DND-41 (cell line): ENCODE measurements at regions not wholly inside any gene's neighbourhood (a gene's known extent, or its start where the extent isn't known, plus 50 kb on each side); places are given as distances from the start of the nearest gene placed in this dataset.
A peak's percentile ranks its signal among the peaks of the same experiment; 100 is the strongest.

ENCODE experiments used
- ATAC-seq: fragments of 200-7000 bp; cut with Tn5 transposase; 3 replicates; pipeline ENCODE4 v1.9.1; 2021; ENCODE audit warnings: low read depth; ENCODE audit not compliant: insufficient read depth
- DNase-seq: peaks from one replicate; pipeline ENCODE4 v3.0.0-alpha.2; 2020
- H2AFZ ChIP-seq: 2 replicates; pipeline ENCODE4 v1.6.0; 2012; ENCODE audit warnings: low read depth, low read length
- H3K27ac ChIP-seq: 2 replicates; pipeline ENCODE4 v1.5.1; 2012; ENCODE audit warnings: low read length, inconsistent platforms
- H3K27me3 ChIP-seq: fragments of 200-600 bp; sonication (generic); 2 replicates; pipeline ENCODE4 v1.6.0; 2012; ENCODE audit warnings: low read length, mild to moderate bottlenecking, inconsistent platforms; ENCODE audit not compliant: insufficient read depth, poor library complexity
- H3K36me3 ChIP-seq: 2 replicates; pipeline ENCODE4 v1.5.1; 2012; ENCODE audit warnings: low read length, inconsistent platforms; ENCODE audit not compliant: insufficient read depth
- H3K4me1 ChIP-seq: 2 replicates; pipeline ENCODE4 v1.5.1; 2012; ENCODE audit warnings: mild to moderate bottlenecking, low read length; ENCODE audit not compliant: insufficient read depth
- H3K4me2 ChIP-seq: 2 replicates; pipeline ENCODE4 v1.6.0; 2012; ENCODE audit warnings: mild to moderate bottlenecking, moderate library complexity, low read length, inconsistent platforms; ENCODE audit not compliant: insufficient read depth
- H3K4me3 ChIP-seq, 2 experiments: fragments of 200-600 bp in 1 of 2; shearing (Covaris generic) in 1 of 2; 2 replicates each; pipeline ENCODE4 v1.5.1; 2012 to 2016; ENCODE audit warnings: inconsistent platforms in 2 of 2, low read length in 2 of 2, mild to moderate bottlenecking in 2 of 2, low read depth in 1 of 2, moderate library complexity in 1 of 2
- H3K79me2 ChIP-seq: 2 replicates; pipeline ENCODE4 v1.6.0; 2012; ENCODE audit warnings: low read length, inconsistent platforms; ENCODE audit not compliant: insufficient read depth
- H3K9ac ChIP-seq: 2 replicates; pipeline ENCODE4 v1.6.0; 2012; ENCODE audit warnings: low read depth, mild to moderate bottlenecking, inconsistent platforms, low read length, moderate library complexity
- H3K9me3 ChIP-seq: 2 replicates; pipeline ENCODE4 v1.5.1; 2012; ENCODE audit warnings: low read length, moderate library complexity, mild to moderate bottlenecking, inconsistent platforms; ENCODE audit not compliant: insufficient read depth, severe bottlenecking
- H4K20me1 ChIP-seq: 2 replicates; pipeline ENCODE4 v1.6.0; 2012; ENCODE audit warnings: low read length; ENCODE audit not compliant: insufficient read depth
- CTCF ChIP-seq: IDR thresholded peaks from 2 replicates; pipeline ENCODE4 v1.5.1; 2012; ENCODE audit warnings: borderline replicate concordance, low read length, moderate library complexity, mild to moderate bottlenecking; ENCODE audit not compliant: poor library complexity, severe bottlenecking; ENCODE audit errors: extremely low read depth
- EZH2 ChIP-seq: IDR thresholded peaks from 3 replicates; pipeline ENCODE4 v1.6.1; 2012; ENCODE audit warnings: borderline replicate concordance, low read depth, mild to moderate bottlenecking, moderate library complexity, low read length, inconsistent platforms; ENCODE audit not compliant: severe bottlenecking

DNA sequence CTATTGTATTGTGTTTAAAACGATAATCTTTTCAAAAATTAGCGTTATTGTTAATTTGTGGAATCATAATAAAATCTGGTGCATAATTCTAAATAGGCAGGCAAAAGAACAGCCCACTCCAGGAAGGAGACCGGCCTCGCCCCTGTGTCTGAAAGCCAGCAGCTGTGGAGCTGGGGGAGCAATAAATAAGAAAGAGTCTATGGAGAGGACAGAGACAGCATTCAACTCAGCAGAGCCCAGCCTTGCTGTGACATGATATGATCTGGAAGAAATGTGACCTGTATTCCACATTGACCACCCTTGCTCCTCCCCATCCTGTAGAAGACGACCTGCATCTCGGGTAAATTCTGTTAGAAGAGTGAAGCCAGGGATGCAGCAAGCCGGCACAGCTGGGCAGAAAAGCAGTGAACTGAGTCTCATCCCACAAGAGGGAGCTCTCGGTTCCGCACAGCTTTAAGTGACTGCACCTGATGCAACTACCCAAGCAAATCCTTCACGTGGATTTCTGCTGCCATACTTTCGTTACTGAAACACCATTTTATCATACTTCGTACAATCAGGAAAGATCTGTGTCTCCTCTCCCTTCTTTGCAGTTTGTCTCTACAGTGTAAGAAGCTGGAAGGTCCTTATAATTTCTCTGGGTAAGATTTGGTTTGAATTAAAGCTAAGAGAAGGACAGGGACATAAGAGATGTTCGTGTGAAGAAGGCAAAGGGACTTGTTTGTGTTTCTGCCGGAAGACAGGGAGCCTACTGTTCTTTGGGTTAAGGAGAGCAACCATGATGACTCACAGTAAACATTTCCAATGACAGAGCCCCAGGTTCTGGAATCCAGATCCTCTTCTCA lies 427.1 kb downstream of the GPAM start:
- no peaks in the 10 kb centered on the region for H3K79me2 ChIP-seq
- H3K4me1 ChIP-seq: no peaks in the 10 kb centered on the region
- H3K4me3 ChIP-seq: no peak overlapping the region
- no peaks in the 10 kb centered on the region for H3K9me3 ChIP-seq
- no peaks in the 10 kb centered on the region for H4K20me1 ChIP-seq
- ATAC-seq (no peak), DNase-seq (no peak)
- H3K27me3 ChIP-seq: no peaks in the 10 kb centered on the region
- H3K36me3 ChIP-seq: no peaks in the 10 kb centered on the region
- TF ChIP-seq CTCF (peak; percentile 44), EZH2 (no peak)
- no peak overlapping the region for H2AFZ ChIP-seq
- no peak overlapping the region for H3K27ac ChIP-seq
- no peak overlapping the region for H3K9ac ChIP-seq
- H3K4me2 ChIP-seq: no peak overlapping the region

GRCh38 chr10:111758593-111758992 lies 425.0 kb downstream of the GPAM start:
- no peak for ATAC-seq
- no peak overlapping the region for H2AFZ ChIP-seq
- H3K9ac ChIP-seq: no peak overlapping the region
- no peak for DNase-seq
- no peaks in the 10 kb centered on the region for H4K20me1 ChIP-seq
- no peaks in the 10 kb centered on the region for H3K36me3 ChIP-seq
- H3K9me3 ChIP-seq: no peaks in the 10 kb centered on the region
- no peaks in the 10 kb centered on the region for H3K27me3 ChIP-seq
- H3K4me3 ChIP-seq: no peak overlapping the region
- H3K4me2 ChIP-seq: no peak overlapping the region
- TF ChIP-seq CTCF (no peak), EZH2 (no peak)
- no peaks in the 10 kb centered on the region for H3K79me2 ChIP-seq
- H3K27ac ChIP-seq: no peak overlapping the region
- H3K4me1 ChIP-seq: no peaks in the 10 kb centered on the region

DNA sequence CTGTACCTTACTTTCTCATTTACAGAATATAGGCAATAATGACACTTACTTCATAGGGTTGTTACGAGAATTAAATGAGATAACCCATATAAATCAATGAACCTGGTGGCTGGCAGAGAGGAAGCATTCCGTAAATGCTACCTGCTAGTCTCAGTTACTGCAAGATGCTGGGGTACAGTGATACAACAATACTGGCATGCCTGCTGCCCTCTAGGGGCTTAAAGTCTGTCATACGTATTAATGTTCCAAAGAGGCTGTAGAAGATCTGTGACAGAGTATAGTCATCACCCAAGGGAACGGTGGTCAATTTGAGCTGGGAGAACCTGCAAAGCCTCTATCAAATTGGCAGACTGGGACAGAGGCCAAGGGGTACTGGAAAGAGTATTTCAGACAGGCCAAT lies 421.5 kb downstream of the GPAM start:
- no peaks in the 10 kb centered on the region for H3K79me2 ChIP-seq

More for the DNA sequence above, 421.5 kb downstream of the GPAM start:
- Histone ChIP-seq H3K27ac (no peak overlapping the region), H3K27me3 (peaks cover under 1% of the 10 kb centered on the region), H3K4me1 (no peaks in the 10 kb centered on the region), H3K4me3 (no peak overlapping the region), H2AFZ (no peak overlapping the region), H3K9me3 (no peaks in the 10 kb centered on the region), H3K36me3 (no peaks in the 10 kb centered on the region), H4K20me1 (no peaks in the 10 kb centered on the region), H3K9ac (no peak overlapping the region), H3K4me2 (no peak overlapping the region)
- TF ChIP-seq CTCF (no peak), EZH2 (no peak)
- no peak for ATAC-seq
- DNase-seq: no peak
